T-helper 9 cell (primary cell): ENCODE measurements at regions not wholly inside any gene's neighbourhood (a gene's known extent, or its start where the extent isn't known, plus 50 kb on each side); places are given as distances from the start of the nearest gene placed in this dataset.
"Not testable (repeated sequence)": the region's sequence is repeated elsewhere in the genome, so short reads cannot be mapped to it uniquely, and the experiment has no call there.

Experiments used
- DNase-seq: peaks from one replicate; pipeline ENCODE4 v3.0.0-alpha.2; 2020

- no peak for DNase-seq
Observed at GRCh38 chr4:13903061-13903460, 275.5 kb upstream of the BOD1L1 start.

GRCh38 chr4:13903901-13904300, 276.4 kb upstream of the BOD1L1 start:
- no peak for DNase-seq

- no peak for DNase-seq
Observed at GRCh38 chr4:13905543-13905942, 278.0 kb upstream of the BOD1L1 start.

- DNase-seq: no peak
Observed at GRCh38 chr4:13906727-13907126, 279.2 kb upstream of the BOD1L1 start.

- no peak for DNase-seq
Observed at GRCh38 chr4:13907255-13907751, 279.8 kb upstream of the BOD1L1 start.

GRCh38 chr4:13908455-13908854, 280.9 kb upstream of the BOD1L1 start:
- no peak for DNase-seq

GRCh38 chr4:13910556-13910955, 283.0 kb upstream of the BOD1L1 start:
- no peak for DNase-seq

GRCh38 chr4:13911256-13911655, 283.7 kb upstream of the BOD1L1 start:
- no peak for DNase-seq

GRCh38 chr4:13912436-13912925, 285.0 kb upstream of the BOD1L1 start:
- DNase-seq: no peak

- DNase-seq: no peak
Observed at GRCh38 chr4:13912966-13913365, 285.4 kb upstream of the BOD1L1 start.

- no peak for DNase-seq
Observed at GRCh38 chr4:13917015-13917414, 289.5 kb upstream of the BOD1L1 start.

GRCh38 chr4:13918110-13918509, 290.6 kb upstream of the BOD1L1 start:
- DNase-seq: no peak

- DNase-seq: no peak
Observed at GRCh38 chr4:13918991-13919441, 291.5 kb upstream of the BOD1L1 start.

- no peak for DNase-seq
Observed at GRCh38 chr4:13920111-13920875, 292.8 kb upstream of the BOD1L1 start.

GRCh38 chr4:13920901-13921300, 293.4 kb upstream of the BOD1L1 start:
- no peak for DNase-seq

GRCh38 chr4:13921805-13922204, 294.3 kb upstream of the BOD1L1 start:
- DNase-seq: no peak

GRCh38 chr4:13922459-13922858, 294.9 kb upstream of the BOD1L1 start:
- no peak for DNase-seq

- no peak for DNase-seq
Observed at GRCh38 chr4:13922873-13923645, 295.5 kb upstream of the BOD1L1 start.

- DNase-seq: not testable (repeated sequence)
Observed at GRCh38 chr4:13924900-13925299, 297.4 kb upstream of the BOD1L1 start.

- DNase-seq: no peak
Observed at GRCh38 chr4:13928214-13928613, 300.7 kb upstream of the BOD1L1 start.

GRCh38 chr4:13930155-13930554, 302.6 kb upstream of the BOD1L1 start:
- DNase-seq: no peak

- DNase-seq: no peak
Observed at GRCh38 chr4:13933191-13933590, 305.7 kb upstream of the BOD1L1 start.

- DNase-seq: no peak
Observed at GRCh38 chr4:13938299-13938698, 310.8 kb upstream of the BOD1L1 start.

GRCh38 chr4:13940921-13941320, 313.4 kb upstream of the BOD1L1 start:
- no peak for DNase-seq
